ENCODE measurements at regions not wholly inside any gene's neighbourhood (a gene's known extent, or its start where the extent isn't known, plus 50 kb on each side); places are given as distances from the start of the nearest gene placed in this dataset.

DNA sequence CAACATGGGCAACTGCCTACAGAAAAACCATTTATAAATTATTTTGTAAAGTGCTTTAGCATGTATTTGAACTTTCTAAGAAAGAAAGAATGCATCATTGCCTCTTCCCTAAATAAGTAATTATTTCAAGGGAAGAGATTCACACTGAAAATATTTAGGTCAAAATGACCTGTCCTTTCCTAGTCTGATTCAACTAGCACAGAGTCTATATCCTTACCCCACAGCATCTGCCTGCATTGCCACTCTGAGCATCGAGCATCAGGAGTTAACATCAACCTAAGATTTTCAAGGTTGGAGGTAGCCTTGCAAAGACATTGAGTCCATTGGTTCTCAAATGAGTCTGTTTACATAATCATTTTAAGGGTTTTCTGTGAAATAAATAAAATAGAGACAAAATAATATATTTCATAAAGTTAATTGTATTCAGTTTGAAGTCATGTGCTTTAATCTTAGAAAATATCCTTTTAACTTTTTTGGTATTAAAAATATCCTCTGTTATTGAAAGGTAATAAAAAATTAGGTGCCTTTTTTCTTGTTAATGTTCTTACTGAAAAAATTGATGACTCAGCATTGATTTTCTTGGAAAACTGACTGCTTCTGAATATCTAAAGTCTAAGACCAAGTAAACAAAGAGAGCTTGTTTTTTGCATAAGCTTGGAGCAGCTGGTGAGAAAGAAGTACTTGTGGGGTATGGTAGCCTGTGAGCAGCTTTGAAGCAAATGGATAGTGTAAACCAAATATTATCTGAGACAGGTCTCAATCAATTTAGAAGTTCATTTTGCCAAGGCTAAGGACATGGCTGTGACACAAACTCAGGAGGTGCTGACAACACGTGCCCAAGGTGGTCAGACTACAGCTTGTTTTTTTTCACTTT is 269.0 kb upstream of the CLEC14A start (continued):
- TF ChIP-seq, protein P1, sequence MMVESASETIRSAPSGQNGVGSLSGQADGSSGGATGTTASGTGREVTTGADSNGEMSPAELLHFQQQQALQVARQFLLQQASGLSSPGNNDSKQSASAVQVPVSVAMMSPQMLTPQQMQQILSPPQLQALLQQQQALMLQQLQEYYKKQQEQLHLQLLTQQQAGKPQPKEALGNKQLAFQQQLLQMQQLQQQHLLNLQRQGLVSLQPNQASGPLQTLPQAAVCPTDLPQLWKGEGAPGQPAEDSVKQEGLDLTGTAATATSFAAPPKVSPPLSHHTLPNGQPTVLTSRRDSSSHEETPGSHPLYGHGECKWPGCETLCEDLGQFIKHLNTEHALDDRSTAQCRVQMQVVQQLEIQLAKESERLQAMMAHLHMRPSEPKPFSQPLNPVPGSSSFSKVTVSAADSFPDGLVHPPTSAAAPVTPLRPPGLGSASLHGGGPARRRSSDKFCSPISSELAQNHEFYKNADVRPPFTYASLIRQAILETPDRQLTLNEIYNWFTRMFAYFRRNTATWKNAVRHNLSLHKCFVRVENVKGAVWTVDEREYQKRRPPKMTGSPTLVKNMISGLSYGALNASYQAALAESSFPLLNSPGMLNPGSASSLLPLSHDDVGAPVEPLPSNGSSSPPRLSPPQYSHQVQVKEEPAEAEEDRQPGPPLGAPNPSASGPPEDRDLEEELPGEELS (CRISPR knock-in tag; IDR thresholded peaks at IDR 0.05), result no peak
- TF ChIP-seq FOXK1 (CRISPR knock-in tag; IDR thresholded peaks at IDR 0.05), result no peak

DNA sequence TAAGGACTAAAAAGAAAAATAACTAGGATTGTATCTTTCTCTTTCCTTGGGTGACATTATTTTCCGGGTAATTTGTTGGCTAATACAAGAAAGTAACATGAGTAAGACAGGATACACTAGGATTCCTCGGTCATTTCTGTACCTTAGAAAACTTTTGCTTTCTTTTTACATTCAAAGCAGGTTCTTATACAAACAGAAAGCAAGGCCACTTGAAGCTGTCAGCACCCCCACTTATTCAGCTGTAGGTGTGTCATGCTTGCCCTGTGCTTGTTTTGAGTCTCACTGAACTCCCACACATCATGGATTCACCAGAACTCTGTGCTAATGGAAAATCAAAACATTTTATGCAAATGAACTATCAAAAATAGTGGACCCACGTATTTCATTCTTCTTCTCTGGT is 266.8 kb upstream of the CLEC14A start:
- Mint-ChIP-seq H3K27ac (no peak overlapping the region), H3K36me3 (no peaks in the 10 kb centered on the region), H3K4me3 (no peak overlapping the region), H3K27me3 (ENCODE audit: low read depth) (no peaks in the 10 kb centered on the region), H3K9me3 (peaks cover 4% of the 10 kb centered on the region; the same call in 1 of the 2 replicates), H3K4me1 (peaks cover 52% of the 10 kb centered on the region)
- POLR2A ChIA-PET, result no interaction called here
- ATAC-seq, result no peak
- DNase-seq (ENCODE audit: low spot score), result no peak
- CTCF ChIA-PET, result no interaction called here
- TF ChIP-seq, protein P2, sequence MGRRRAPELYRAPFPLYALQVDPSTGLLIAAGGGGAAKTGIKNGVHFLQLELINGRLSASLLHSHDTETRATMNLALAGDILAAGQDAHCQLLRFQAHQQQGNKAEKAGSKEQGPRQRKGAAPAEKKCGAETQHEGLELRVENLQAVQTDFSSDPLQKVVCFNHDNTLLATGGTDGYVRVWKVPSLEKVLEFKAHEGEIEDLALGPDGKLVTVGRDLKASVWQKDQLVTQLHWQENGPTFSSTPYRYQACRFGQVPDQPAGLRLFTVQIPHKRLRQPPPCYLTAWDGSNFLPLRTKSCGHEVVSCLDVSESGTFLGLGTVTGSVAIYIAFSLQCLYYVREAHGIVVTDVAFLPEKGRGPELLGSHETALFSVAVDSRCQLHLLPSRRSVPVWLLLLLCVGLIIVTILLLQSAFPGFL (CRISPR knock-in tag; IDR thresholded peaks at IDR 0.05; ENCODE audit: borderline replicate concordance), result no peak
- TF ChIP-seq, protein P3, sequence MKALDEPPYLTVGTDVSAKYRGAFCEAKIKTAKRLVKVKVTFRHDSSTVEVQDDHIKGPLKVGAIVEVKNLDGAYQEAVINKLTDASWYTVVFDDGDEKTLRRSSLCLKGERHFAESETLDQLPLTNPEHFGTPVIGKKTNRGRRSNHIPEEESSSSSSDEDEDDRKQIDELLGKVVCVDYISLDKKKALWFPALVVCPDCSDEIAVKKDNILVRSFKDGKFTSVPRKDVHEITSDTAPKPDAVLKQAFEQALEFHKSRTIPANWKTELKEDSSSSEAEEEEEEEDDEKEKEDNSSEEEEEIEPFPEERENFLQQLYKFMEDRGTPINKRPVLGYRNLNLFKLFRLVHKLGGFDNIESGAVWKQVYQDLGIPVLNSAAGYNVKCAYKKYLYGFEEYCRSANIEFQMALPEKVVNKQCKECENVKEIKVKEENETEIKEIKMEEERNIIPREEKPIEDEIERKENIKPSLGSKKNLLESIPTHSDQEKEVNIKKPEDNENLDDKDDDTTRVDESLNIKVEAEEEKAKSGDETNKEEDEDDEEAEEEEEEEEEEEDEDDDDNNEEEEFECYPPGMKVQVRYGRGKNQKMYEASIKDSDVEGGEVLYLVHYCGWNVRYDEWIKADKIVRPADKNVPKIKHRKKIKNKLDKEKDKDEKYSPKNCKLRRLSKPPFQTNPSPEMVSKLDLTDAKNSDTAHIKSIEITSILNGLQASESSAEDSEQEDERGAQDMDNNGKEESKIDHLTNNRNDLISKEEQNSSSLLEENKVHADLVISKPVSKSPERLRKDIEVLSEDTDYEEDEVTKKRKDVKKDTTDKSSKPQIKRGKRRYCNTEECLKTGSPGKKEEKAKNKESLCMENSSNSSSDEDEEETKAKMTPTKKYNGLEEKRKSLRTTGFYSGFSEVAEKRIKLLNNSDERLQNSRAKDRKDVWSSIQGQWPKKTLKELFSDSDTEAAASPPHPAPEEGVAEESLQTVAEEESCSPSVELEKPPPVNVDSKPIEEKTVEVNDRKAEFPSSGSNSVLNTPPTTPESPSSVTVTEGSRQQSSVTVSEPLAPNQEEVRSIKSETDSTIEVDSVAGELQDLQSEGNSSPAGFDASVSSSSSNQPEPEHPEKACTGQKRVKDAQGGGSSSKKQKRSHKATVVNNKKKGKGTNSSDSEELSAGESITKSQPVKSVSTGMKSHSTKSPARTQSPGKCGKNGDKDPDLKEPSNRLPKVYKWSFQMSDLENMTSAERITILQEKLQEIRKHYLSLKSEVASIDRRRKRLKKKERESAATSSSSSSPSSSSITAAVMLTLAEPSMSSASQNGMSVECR (CRISPR knock-in tag; IDR thresholded peaks at IDR 0.05; ENCODE audit: borderline replicate concordance), result no peak
- TF ChIP-seq NR3C1 (CRISPR knock-in tag; conservative IDR thresholded peaks at IDR 0.05; ENCODE audit: low read depth), result no peak
- TF ChIP-seq, protein P4, sequence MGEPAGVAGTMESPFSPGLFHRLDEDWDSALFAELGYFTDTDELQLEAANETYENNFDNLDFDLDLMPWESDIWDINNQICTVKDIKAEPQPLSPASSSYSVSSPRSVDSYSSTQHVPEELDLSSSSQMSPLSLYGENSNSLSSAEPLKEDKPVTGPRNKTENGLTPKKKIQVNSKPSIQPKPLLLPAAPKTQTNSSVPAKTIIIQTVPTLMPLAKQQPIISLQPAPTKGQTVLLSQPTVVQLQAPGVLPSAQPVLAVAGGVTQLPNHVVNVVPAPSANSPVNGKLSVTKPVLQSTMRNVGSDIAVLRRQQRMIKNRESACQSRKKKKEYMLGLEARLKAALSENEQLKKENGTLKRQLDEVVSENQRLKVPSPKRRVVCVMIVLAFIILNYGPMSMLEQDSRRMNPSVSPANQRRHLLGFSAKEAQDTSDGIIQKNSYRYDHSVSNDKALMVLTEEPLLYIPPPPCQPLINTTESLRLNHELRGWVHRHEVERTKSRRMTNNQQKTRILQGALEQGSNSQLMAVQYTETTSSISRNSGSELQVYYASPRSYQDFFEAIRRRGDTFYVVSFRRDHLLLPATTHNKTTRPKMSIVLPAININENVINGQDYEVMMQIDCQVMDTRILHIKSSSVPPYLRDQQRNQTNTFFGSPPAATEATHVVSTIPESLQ (CRISPR knock-in tag; IDR thresholded peaks at IDR 0.05), result no peak
- TF ChIP-seq ELF4 (CRISPR knock-in tag; IDR thresholded peaks at IDR 0.05; ENCODE audit: low read depth), result no peak
- TF ChIP-seq NR2C2 (CRISPR knock-in tag; IDR thresholded peaks at IDR 0.05), result no peak

DNA sequence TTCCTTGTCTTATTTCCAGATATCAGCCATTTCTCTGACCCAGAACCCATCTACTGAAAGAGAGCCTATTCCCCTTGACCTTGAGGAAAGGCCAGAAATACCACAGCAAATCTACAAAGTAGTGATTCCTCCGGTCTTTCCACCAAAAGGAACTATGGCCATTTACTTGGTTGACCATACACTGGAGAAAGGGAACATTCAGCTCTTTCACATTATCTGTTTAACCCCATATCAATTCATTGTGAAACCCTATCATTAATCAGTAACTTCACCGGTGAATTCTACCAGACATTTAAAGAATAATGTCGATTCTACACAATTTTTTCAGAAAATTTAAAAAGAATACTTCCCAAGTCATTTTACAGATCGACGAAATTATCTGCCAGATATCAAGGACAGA is 265.7 kb upstream of the CLEC14A start:
- no peak overlapping the region for H3K4me3 Mint-ChIP-seq
- no peaks in the 10 kb centered on the region for H3K36me3 Mint-ChIP-seq
- H3K4me1 Mint-ChIP-seq, result peaks cover 42% of the 10 kb centered on the region
- ATAC-seq (no peak), DNase-seq (ENCODE audit: low spot score) (no peak)
- no peaks in the 10 kb centered on the region for H3K9me3 Mint-ChIP-seq
- POLR2A ChIA-PET, result no interaction called here
- H3K27me3 Mint-ChIP-seq (ENCODE audit: low read depth), result peaks cover 3% of the 10 kb centered on the region; the same call in 1 of the 2 replicates
- no peak for TF ChIP-seq OVOL2 (CRISPR knock-in tag; IDR thresholded peaks at IDR 0.05; ENCODE audit: borderline replicate concordance)
- TF ChIP-seq, protein P5, sequence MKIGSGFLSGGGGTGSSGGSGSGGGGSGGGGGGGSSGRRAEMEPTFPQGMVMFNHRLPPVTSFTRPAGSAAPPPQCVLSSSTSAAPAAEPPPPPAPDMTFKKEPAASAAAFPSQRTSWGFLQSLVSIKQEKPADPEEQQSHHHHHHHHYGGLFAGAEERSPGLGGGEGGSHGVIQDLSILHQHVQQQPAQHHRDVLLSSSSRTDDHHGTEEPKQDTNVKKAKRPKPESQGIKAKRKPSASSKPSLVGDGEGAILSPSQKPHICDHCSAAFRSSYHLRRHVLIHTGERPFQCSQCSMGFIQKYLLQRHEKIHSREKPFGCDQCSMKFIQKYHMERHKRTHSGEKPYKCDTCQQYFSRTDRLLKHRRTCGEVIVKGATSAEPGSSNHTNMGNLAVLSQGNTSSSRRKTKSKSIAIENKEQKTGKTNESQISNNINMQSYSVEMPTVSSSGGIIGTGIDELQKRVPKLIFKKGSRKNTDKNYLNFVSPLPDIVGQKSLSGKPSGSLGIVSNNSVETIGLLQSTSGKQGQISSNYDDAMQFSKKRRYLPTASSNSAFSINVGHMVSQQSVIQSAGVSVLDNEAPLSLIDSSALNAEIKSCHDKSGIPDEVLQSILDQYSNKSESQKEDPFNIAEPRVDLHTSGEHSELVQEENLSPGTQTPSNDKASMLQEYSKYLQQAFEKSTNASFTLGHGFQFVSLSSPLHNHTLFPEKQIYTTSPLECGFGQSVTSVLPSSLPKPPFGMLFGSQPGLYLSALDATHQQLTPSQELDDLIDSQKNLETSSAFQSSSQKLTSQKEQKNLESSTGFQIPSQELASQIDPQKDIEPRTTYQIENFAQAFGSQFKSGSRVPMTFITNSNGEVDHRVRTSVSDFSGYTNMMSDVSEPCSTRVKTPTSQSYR (CRISPR knock-in tag; IDR thresholded peaks at IDR 0.05), result no peak
- TF ChIP-seq, protein P6, sequence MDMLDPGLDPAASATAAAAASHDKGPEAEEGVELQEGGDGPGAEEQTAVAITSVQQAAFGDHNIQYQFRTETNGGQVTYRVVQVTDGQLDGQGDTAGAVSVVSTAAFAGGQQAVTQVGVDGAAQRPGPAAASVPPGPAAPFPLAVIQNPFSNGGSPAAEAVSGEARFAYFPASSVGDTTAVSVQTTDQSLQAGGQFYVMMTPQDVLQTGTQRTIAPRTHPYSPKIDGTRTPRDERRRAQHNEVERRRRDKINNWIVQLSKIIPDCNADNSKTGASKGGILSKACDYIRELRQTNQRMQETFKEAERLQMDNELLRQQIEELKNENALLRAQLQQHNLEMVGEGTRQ (CRISPR knock-in tag; IDR thresholded peaks at IDR 0.05), result no peak
- TF ChIP-seq, protein P7, sequence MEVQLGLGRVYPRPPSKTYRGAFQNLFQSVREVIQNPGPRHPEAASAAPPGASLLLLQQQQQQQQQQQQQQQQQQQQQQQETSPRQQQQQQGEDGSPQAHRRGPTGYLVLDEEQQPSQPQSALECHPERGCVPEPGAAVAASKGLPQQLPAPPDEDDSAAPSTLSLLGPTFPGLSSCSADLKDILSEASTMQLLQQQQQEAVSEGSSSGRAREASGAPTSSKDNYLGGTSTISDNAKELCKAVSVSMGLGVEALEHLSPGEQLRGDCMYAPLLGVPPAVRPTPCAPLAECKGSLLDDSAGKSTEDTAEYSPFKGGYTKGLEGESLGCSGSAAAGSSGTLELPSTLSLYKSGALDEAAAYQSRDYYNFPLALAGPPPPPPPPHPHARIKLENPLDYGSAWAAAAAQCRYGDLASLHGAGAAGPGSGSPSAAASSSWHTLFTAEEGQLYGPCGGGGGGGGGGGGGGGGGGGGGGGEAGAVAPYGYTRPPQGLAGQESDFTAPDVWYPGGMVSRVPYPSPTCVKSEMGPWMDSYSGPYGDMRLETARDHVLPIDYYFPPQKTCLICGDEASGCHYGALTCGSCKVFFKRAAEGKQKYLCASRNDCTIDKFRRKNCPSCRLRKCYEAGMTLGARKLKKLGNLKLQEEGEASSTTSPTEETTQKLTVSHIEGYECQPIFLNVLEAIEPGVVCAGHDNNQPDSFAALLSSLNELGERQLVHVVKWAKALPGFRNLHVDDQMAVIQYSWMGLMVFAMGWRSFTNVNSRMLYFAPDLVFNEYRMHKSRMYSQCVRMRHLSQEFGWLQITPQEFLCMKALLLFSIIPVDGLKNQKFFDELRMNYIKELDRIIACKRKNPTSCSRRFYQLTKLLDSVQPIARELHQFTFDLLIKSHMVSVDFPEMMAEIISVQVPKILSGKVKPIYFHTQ (CRISPR knock-in tag; IDR thresholded peaks at IDR 0.05), result no peak
- no peak overlapping the region for H3K27ac Mint-ChIP-seq
- CTCF ChIA-PET, result no interaction called here

Data from WTC11 (cell line).